ENCODE measurements at regions not wholly inside any gene's neighbourhood (a gene's known extent, or its start where the extent isn't known, plus 50 kb on each side); places are given as distances from the start of the nearest gene placed in this dataset.

GRCh38 chr5:166074582-166075481, 2216.6 kb upstream of the WWC1 start:
- DNase-seq (ENCODE audit: low spot score): no peak
- no peak overlapping the region for H3K27ac ChIP-seq
- TF ChIP-seq CTCF (IDR thresholded peaks at IDR 0.05): no peak
- no peak overlapping the region for H3K4me3 ChIP-seq

- no peak for TF ChIP-seq CTCF (IDR thresholded peaks at IDR 0.05)
- Histone ChIP-seq H3K4me3 (no peak overlapping the region), H3K27ac (no peak overlapping the region)
These were observed 2208.1 kb upstream of the WWC1 start for GRCh38 chr5:166083183-166083959.

GRCh38 chr5:166086568-166086967, 2204.9 kb upstream of the WWC1 start:
- no peak for TF ChIP-seq CTCF (IDR thresholded peaks at IDR 0.05)
- H3K27ac ChIP-seq: no peak overlapping the region
- DNase-seq (ENCODE audit: low spot score): no peak
- no peak overlapping the region for H3K4me3 ChIP-seq

More at GRCh38 chr5:166083183-166083959, 2208.1 kb upstream of the WWC1 start:
- no peak for DNase-seq (ENCODE audit: low spot score)

- H3K27ac ChIP-seq: no peak overlapping the region
- TF ChIP-seq CTCF (IDR thresholded peaks at IDR 0.05): no peak
These were observed 2202.9 kb upstream of the WWC1 start for GRCh38 chr5:166088389-166089039.

GRCh38 chr5:166091931-166092330, 2199.5 kb upstream of the WWC1 start:
- no peak for DNase-seq (ENCODE audit: low spot score)
- no peak for TF ChIP-seq CTCF (IDR thresholded peaks at IDR 0.05)
- H3K4me3 ChIP-seq: no peak overlapping the region
- H3K27ac ChIP-seq: no peak overlapping the region

More at GRCh38 chr5:166088389-166089039, 2202.9 kb upstream of the WWC1 start:
- H3K4me3 ChIP-seq: no peak overlapping the region
- no peak for DNase-seq (ENCODE audit: low spot score)

GRCh38 chr5:166093312-166093711, 2198.1 kb upstream of the WWC1 start:
- DNase-seq (ENCODE audit: low spot score): no peak
- no peak overlapping the region for H3K4me3 ChIP-seq
- TF ChIP-seq CTCF (IDR thresholded peaks at IDR 0.05): no peak

More at GRCh38 chr5:166093312-166093711, 2198.1 kb upstream of the WWC1 start:
- no peak overlapping the region for H3K27ac ChIP-seq
